H1 (cell line): ENCODE measurements at regions not wholly inside any gene's neighbourhood (a gene's known extent, or its start where the extent isn't known, plus 50 kb on each side); places are given as distances from the start of the nearest gene placed in this dataset.

Experiments used
- SIN3A ChIP-seq, 2 experiments: IDR thresholded peaks in 1 of 2; conservative IDR thresholded peaks in 1 of 2; 2 replicates each; pipeline ENCODE4 v1.6.1; 2011 to 2012; ENCODE audit warnings: low read length in 2 of 2, improper control_type of control experiment in 1 of 2, low read depth in 1 of 2, mild to moderate bottlenecking in 1 of 2
- SRF ChIP-seq: IDR thresholded peaks from 2 replicates; pipeline ENCODE4 v1.6.1; 2011; ENCODE audit warnings: mild to moderate bottlenecking, low read depth, low read length, moderate library complexity
- TF ChIP-seq, protein P1 (sequence below): IDR thresholded peaks from 2 replicates; pipeline ENCODE4 v1.6.1; 2011; ENCODE audit warnings: low read length, improper control_type of control experiment

DNA sequence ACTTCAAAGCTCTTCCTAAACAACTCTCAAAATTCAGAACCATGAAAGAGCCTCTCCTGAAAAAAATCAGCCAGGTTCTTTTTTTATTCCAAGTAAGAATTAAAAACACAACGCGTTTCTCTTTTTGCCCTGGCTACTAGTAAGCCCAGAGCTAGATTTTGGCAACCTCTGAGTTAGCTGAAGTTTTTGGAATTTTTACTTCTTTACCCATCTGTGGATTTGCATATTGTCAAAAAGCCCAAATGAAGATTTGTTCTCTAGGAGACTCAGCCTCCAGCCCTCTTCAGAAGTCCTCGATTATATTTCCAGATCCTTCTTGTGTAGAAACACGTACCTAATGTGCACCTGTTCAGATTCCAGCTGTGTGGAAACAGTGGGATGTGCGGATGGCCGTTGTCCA, 517.9 kb downstream of the TBC1D22A start (continued):
- TF ChIP-seq, protein P1, sequence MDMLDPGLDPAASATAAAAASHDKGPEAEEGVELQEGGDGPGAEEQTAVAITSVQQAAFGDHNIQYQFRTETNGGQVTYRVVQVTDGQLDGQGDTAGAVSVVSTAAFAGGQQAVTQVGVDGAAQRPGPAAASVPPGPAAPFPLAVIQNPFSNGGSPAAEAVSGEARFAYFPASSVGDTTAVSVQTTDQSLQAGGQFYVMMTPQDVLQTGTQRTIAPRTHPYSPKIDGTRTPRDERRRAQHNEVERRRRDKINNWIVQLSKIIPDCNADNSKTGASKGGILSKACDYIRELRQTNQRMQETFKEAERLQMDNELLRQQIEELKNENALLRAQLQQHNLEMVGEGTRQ = no peak
- no peak for TF ChIP-seq SIN3A (conservative IDR thresholded peaks at IDR 0.05 in 1 of 2, IDR thresholded peaks at IDR 0.05 in 1 of 2; ENCODE audit: low read depth in 1 of 2, low read length in 2 of 2)
- no peak for TF ChIP-seq SRF
- TF ChIP-seq, all 59 proteins: peak for 0
